H9 (cell line): ENCODE measurements at regions not wholly inside any gene's neighbourhood (a gene's known extent, or its start where the extent isn't known, plus 50 kb on each side); places are given as distances from the start of the nearest gene placed in this dataset.

Source experiments
- DNase-seq: peaks from one replicate; pipeline ENCODE4 v3.0.0-alpha.2; 2017
- H2AFZ ChIP-seq: one replicate; pipeline ENCODE4 v1.6.1; 2013; ENCODE audit warnings: mild to moderate bottlenecking, low read length, control low read depth, moderate library complexity
- H2AK5ac ChIP-seq: 2 replicates; pipeline ENCODE4 v1.6.1; 2013; ENCODE audit warnings: low read length, control low read depth, mixed read lengths; ENCODE audit not compliant: insufficient read length
- H2BK120ac ChIP-seq: one replicate; pipeline ENCODE4 v1.6.1; 2013; ENCODE audit warnings: low read depth, mild to moderate bottlenecking, low read length, control low read depth, inconsistent platforms; ENCODE audit not compliant: poor library complexity, severe bottlenecking
- H2BK12ac ChIP-seq: 2 replicates; pipeline ENCODE4 v1.6.1; 2013; ENCODE audit warnings: low read length, control low read depth, mixed read lengths, low read depth; ENCODE audit not compliant: insufficient read length
- H2BK15ac ChIP-seq: 2 replicates; pipeline ENCODE4 v1.6.1; 2013; ENCODE audit warnings: low read depth, low read length, control low read depth
- H2BK20ac ChIP-seq: one replicate; pipeline ENCODE4 v1.6.1; 2013; ENCODE audit warnings: low read depth, mild to moderate bottlenecking, low read length, control low read depth, inconsistent platforms; ENCODE audit not compliant: poor library complexity, severe bottlenecking
- H2BK5ac ChIP-seq: 2 replicates; pipeline ENCODE4 v1.6.1; 2013; ENCODE audit warnings: low read length, control low read depth, mixed read lengths; ENCODE audit not compliant: insufficient read length
- H3K14ac ChIP-seq: 2 replicates; pipeline ENCODE4 v1.6.1; 2013; ENCODE audit warnings: low read length, control low read depth; ENCODE audit not compliant: insufficient read depth
- H3K18ac ChIP-seq: 2 replicates; pipeline ENCODE4 v1.6.1; 2013; ENCODE audit warnings: low read depth, mild to moderate bottlenecking, mixed read lengths, low read length, control low read depth; ENCODE audit not compliant: insufficient read length
- H3K23ac ChIP-seq: 2 replicates; pipeline ENCODE4 v1.6.1; 2013; ENCODE audit warnings: low read length, control low read depth, mixed read lengths, low read depth; ENCODE audit not compliant: insufficient read length
- H3K23me2 ChIP-seq: 2 replicates; pipeline ENCODE4 v1.6.1; 2013; ENCODE audit warnings: low read depth, mild to moderate bottlenecking, mixed read lengths, low read length, control low read depth; ENCODE audit not compliant: insufficient read length, poor library complexity, severe bottlenecking
- H3K27ac ChIP-seq: 2 replicates; pipeline ENCODE4 v1.5.1; 2013; ENCODE audit warnings: low read length, control low read depth, mixed read lengths, low read depth; ENCODE audit not compliant: insufficient read length
- H3K27me3 ChIP-seq: 2 replicates; pipeline ENCODE4 v1.6.1; 2013; ENCODE audit warnings: low read length, control low read depth, inconsistent platforms; ENCODE audit not compliant: insufficient read depth
- H3K4ac ChIP-seq: 2 replicates; pipeline ENCODE4 v1.6.1; 2013; ENCODE audit warnings: low read depth, mild to moderate bottlenecking, control low read depth, inconsistent platforms, low read length, moderate library complexity
- H3K4me1 ChIP-seq: 2 replicates; pipeline ENCODE4 v1.6.1; 2013; ENCODE audit warnings: low read length, control low read depth, inconsistent platforms; ENCODE audit not compliant: insufficient read depth
- H3K4me2 ChIP-seq: 2 replicates; pipeline ENCODE4 v1.6.1; 2013; ENCODE audit warnings: low read length, control low read depth, mixed read lengths; ENCODE audit not compliant: insufficient read length, insufficient read depth
- H3K56ac ChIP-seq: 2 replicates; pipeline ENCODE4 v1.6.1; 2013; ENCODE audit warnings: low read depth, mild to moderate bottlenecking, mixed read lengths, low read length, control low read depth; ENCODE audit not compliant: insufficient read length
- H3K79me1 ChIP-seq: 2 replicates; pipeline ENCODE4 v1.6.1; 2013; ENCODE audit warnings: low read depth, mild to moderate bottlenecking, moderate library complexity, low read length, control low read depth, inconsistent platforms; ENCODE audit not compliant: insufficient read depth, poor library complexity, severe bottlenecking
- H3K79me2 ChIP-seq: 2 replicates; pipeline ENCODE4 v1.6.1; 2013; ENCODE audit warnings: low read length, control low read depth, inconsistent platforms; ENCODE audit not compliant: insufficient read depth
- H3K9ac ChIP-seq: 2 replicates; pipeline ENCODE4 v1.6.1; 2013; ENCODE audit warnings: low read length, control low read depth, mixed read lengths; ENCODE audit not compliant: insufficient read length; ENCODE audit errors: extremely low read depth
- H3K9me3 ChIP-seq: one replicate; pipeline ENCODE4 v1.6.1; 2013; ENCODE audit warnings: low read depth, low read length, inconsistent platforms; ENCODE audit not compliant: control insufficient read depth
- H3T11ph ChIP-seq: one replicate; pipeline ENCODE4 v1.6.1; 2013; ENCODE audit warnings: mild to moderate bottlenecking, low read length, control low read depth, inconsistent platforms
- H4K20me1 ChIP-seq: one replicate; pipeline ENCODE4 v1.6.1; 2013; ENCODE audit not compliant: control insufficient read depth, insufficient read length, insufficient read depth
- H4K5ac ChIP-seq: 2 replicates; pipeline ENCODE4 v1.6.1; 2013; ENCODE audit warnings: low read depth, mild to moderate bottlenecking, mixed read lengths, low read length, control low read depth; ENCODE audit not compliant: insufficient read length
- H4K8ac ChIP-seq: replicated peaks from 2 replicates; pipeline ENCODE4 v1.6.1; 2013; ENCODE audit warnings: low read length, control low read depth, mixed read lengths, low read depth; ENCODE audit not compliant: insufficient read length
- H4K91ac ChIP-seq: 2 replicates; pipeline ENCODE4 v1.6.1; 2013; ENCODE audit warnings: low read depth, mild to moderate bottlenecking, moderate library complexity, mixed read lengths, low read length, control low read depth; ENCODE audit not compliant: insufficient read length
- H3K27ac Mint-ChIP-seq, 3 experiments: 2 replicates in 2 of 3; 3 replicates in 1 of 3; pipeline ENCODE4 v1.8.0; 2020 to 2021; ENCODE audit warnings: mixed read lengths in 3 of 3, mild to moderate bottlenecking in 1 of 3, moderate library complexity in 1 of 3
- H3K27me3 Mint-ChIP-seq: 2 replicates; pipeline ENCODE4 v1.8.0; 2021; ENCODE audit warnings: low read depth, mild to moderate bottlenecking, moderate library complexity, mixed read lengths
- H3K36me3 Mint-ChIP-seq, 3 experiments: 2 replicates in 2 of 3; 3 replicates in 1 of 3; pipeline ENCODE4 v1.8.0; 2020 to 2021; ENCODE audit warnings: low read depth in 3 of 3, mixed read lengths in 3 of 3; ENCODE audit not compliant: insufficient read depth in 1 of 3
- H3K4me1 Mint-ChIP-seq, 2 experiments: 2 replicates each; pipeline ENCODE4 v1.8.0; 2020; ENCODE audit warnings: mixed read lengths in 2 of 2
- H3K4me3 Mint-ChIP-seq, 2 experiments: 2 replicates in 1 of 2; 3 replicates in 1 of 2; pipeline ENCODE4 v1.8.0; 2020 to 2021; ENCODE audit warnings: mild to moderate bottlenecking in 2 of 2, mixed read lengths in 2 of 2, moderate library complexity in 1 of 2
- H3K9me3 Mint-ChIP-seq, 2 experiments: 2 replicates in 1 of 2; 3 replicates in 1 of 2; pipeline ENCODE4 v1.8.0; 2020; ENCODE audit warnings: mild to moderate bottlenecking in 2 of 2, mixed read lengths in 2 of 2, moderate library complexity in 1 of 2
- CTCF ChIP-seq: fragments of 200-600 bp; sonication (generic); conservative IDR thresholded peaks from 3 replicates; pipeline ENCODE4 v1.8.0; 2021; ENCODE audit warnings: antibody characterized with exemption, mild to moderate bottlenecking
- WGBS: extraction: QIAGEN DNeasy Blood & Tissue Kit; methylation state at CpG from one replicate; pipeline ENCODE4 v1.1.7; 2013; ENCODE audit warnings: missing lambda C conversion rate, low lambda C conversion rate, mixed read lengths; ENCODE audit not compliant: insufficient read length; ENCODE audit errors: extremely low coverage; 5-methylcytosine and 5-hydroxymethylcytosine counted together

GRCh38 chr6:168804331-168804730, 363.3 kb downstream of the SMOC2 start:
- H3K9me3 ChIP-seq = no peaks in the 10 kb centered on the region
- Mint-ChIP-seq H3K4me1 (no peaks in the 10 kb centered on the region), H3K9me3 (peaks cover 0 to 3% of the 10 kb centered on the region in 2 experiments; a peak in 2 of 5 replicates), H3K36me3 (no peaks in the 10 kb centered on the region), H3K4me3 (no peak overlapping the region), H3K27ac (no peak overlapping the region), H3K27me3 (peaks cover 3% of the 10 kb centered on the region)
- H3T11ph ChIP-seq = no peak overlapping the region
- no peak overlapping the region for H3K9ac ChIP-seq
- H2BK12ac ChIP-seq = no peak overlapping the region
- H4K5ac ChIP-seq = no peak overlapping the region
- H3K18ac ChIP-seq = no peak overlapping the region
- no peaks in the 10 kb centered on the region for H3K4me1 ChIP-seq
- no peaks in the 10 kb centered on the region for H3K79me1 ChIP-seq
- no peak overlapping the region for H4K91ac ChIP-seq
- no peak for TF ChIP-seq CTCF
- H3K4me2 ChIP-seq = no peak overlapping the region
- H2BK15ac ChIP-seq = no peak overlapping the region
- no peak overlapping the region for H2BK5ac ChIP-seq
- H2AFZ ChIP-seq = no peak overlapping the region
- no peak overlapping the region for H2BK20ac ChIP-seq
- no peak overlapping the region for H4K8ac ChIP-seq
- H3K23ac ChIP-seq = no peak overlapping the region
- no peak overlapping the region for H2BK120ac ChIP-seq
- H3K27ac ChIP-seq = no peak overlapping the region
- H3K14ac ChIP-seq = no peak overlapping the region
- H3K4ac ChIP-seq = no peak overlapping the region
- H3K56ac ChIP-seq = no peak overlapping the region
- no peaks in the 10 kb centered on the region for H3K79me2 ChIP-seq
- DNase-seq = no peak
- no peaks in the 10 kb centered on the region for H3K27me3 ChIP-seq
- no CpG with 5 or more reads among the region's 2 CpGs for WGBS
- H3K23me2 ChIP-seq = no peaks in the 10 kb centered on the region
- H4K20me1 ChIP-seq = no peaks in the 10 kb centered on the region
- no peak overlapping the region for H2AK5ac ChIP-seq
